Thymus (tissue), 11 donors: ENCODE measurements at regions not wholly inside any gene's neighbourhood (a gene's known extent, or its start where the extent isn't known, plus 50 kb on each side); places are given as distances from the start of the nearest gene placed in this dataset.

Experiments
- DNase-seq, 9 donors: peaks; one replicate each; pipeline ENCODE4 v3.0.0-alpha.2; 2013; ENCODE audit warnings: low spot score in 9 of 9, low read depth in 6 of 9, missing footprints in 1 of 9
- H3K27ac ChIP-seq, 2 donors: one replicate each; pipeline ENCODE4 v1.5.1; 2013; ENCODE audit warnings: control low read depth in 1 of 2, low read depth in 1 of 2, low read length in 1 of 2, mild to moderate bottlenecking in 1 of 2, moderate library complexity in 1 of 2
- H3K27me3 ChIP-seq, 2 donors: one replicate each; pipeline ENCODE4 v1.5.1; 2013; ENCODE audit warnings: low read length in 1 of 2; ENCODE audit not compliant: control insufficient read depth in 2 of 2, insufficient read depth in 1 of 2
- H3K36me3 ChIP-seq, 2 donors: one replicate each; pipeline ENCODE4 v1.5.1; 2013; ENCODE audit warnings: low read length in 1 of 2, mild to moderate bottlenecking in 1 of 2, moderate library complexity in 1 of 2; ENCODE audit not compliant: control insufficient read depth in 2 of 2, insufficient read depth in 2 of 2
- H3K4me1 ChIP-seq, 2 donors: one replicate each; pipeline ENCODE4 v1.5.1; 2013; ENCODE audit warnings: low read length in 2 of 2; ENCODE audit not compliant: control insufficient read depth in 2 of 2, insufficient read depth in 2 of 2
- H3K4me3 ChIP-seq, 2 donors: one replicate each; pipeline ENCODE4 v1.5.1; 2013; ENCODE audit warnings: low read length in 2 of 2, control low read depth in 1 of 2, mild to moderate bottlenecking in 1 of 2
- H3K9me3 ChIP-seq, 2 donors: one replicate each; pipeline ENCODE4 v1.5.1; 2013; ENCODE audit warnings: low read length in 1 of 2, mild to moderate bottlenecking in 1 of 2; ENCODE audit not compliant: control insufficient read depth in 2 of 2, insufficient read depth in 1 of 2
- WGBS: extraction: QIAGEN DNeasy Blood & Tissue Kit; methylation state at CpG from one replicate; pipeline ENCODE4 v1.1.7; 2013; 5-methylcytosine and 5-hydroxymethylcytosine counted together
- donor health status: healthy.

DNA sequence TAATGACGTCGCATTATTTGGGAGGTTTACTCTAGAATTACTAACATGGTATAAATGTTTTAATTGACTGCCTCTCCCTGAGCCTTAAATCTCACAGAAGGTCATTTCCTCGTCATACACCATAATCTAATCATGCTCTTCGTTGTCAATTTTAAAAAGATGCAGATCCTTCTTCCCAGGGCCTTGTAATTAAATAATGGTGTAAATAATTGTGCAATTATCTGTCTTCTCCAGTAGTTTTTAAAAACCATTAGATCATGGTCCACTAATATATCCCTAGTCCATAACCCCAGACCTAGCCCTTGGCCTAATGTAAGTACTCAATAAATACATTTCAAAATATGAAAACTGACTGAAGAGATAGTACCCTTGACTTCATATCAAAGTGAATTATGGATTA lies 181.5 kb upstream of the GNAI1 start:
- WGBS: 82% methylated on average over 4 of the region's 4 CpGs
- Histone ChIP-seq H3K27me3 (no peaks in the 10 kb centered on the region), H3K4me1 (no peaks in the 10 kb centered on the region), H3K36me3 (no peaks in the 10 kb centered on the region), H3K27ac (no peak overlapping the region), H3K9me3 (no peaks in the 10 kb centered on the region), H3K4me3 (no peak overlapping the region)
- DNase-seq: no peak

DNA sequence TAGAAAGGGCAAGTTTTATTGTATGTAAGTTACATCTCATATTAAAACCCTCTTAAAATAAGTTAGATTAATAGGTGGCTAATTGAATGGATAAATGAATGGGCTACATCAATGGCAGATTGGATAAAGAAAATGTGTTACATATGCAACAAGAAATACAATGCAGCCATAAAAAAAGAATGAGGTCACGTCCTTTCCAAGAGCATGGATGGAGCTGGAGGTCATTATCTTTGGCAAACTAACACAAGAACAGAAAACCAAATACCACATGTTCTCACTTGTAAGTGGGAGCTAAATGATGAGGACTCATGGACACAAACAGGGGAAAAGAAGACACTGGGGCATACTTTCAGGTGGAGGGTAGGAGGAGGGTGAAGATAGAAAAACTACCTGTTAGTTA lies 182.2 kb upstream of the GNAI1 start:
- Histone ChIP-seq H3K4me1 (no peaks in the 10 kb centered on the region), H3K4me3 (no peak overlapping the region), H3K9me3 (no peaks in the 10 kb centered on the region), H3K27ac (no peak overlapping the region), H3K27me3 (no peaks in the 10 kb centered on the region), H3K36me3 (no peaks in the 10 kb centered on the region)
- no peak for DNase-seq
- WGBS: 94% methylated on average over 1 of the region's 1 CpG

GRCh38 chr7:79951415-79951814 lies 183.2 kb upstream of the GNAI1 start:
- Histone ChIP-seq H3K4me3 (no peak overlapping the region), H3K27me3 (no peaks in the 10 kb centered on the region), H3K27ac (no peak overlapping the region), H3K4me1 (no peaks in the 10 kb centered on the region), H3K36me3 (no peaks in the 10 kb centered on the region), H3K9me3 (peaks cover 0 to 5% of the 10 kb centered on the region in 2 donors)
- WGBS: 97% methylated on average over 2 of the region's 2 CpGs
- no peak for DNase-seq

DNA sequence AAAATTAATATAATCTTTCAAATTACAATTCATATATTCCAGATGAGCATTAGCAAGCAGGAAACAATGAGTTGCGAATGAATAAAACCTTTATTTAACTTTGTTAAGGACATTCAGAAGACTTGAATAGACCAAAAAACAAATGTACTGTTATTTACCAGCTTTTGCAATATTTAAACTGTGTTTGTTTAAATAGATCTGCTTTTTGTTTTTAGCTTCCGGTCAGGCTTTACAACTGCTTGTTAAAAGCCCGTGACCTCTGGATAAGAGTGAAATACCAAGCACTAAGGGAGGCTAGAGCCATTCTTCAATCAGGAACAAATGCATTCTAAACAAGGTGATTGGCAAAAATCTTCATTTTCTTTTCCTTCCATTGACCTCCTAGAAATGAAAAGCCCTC lies 184.9 kb upstream of the GNAI1 start:
- Histone ChIP-seq H3K27me3 (no peaks in the 10 kb centered on the region), H3K4me3 (no peak overlapping the region), H3K27ac (no peak overlapping the region), H3K4me1 (no peaks in the 10 kb centered on the region), H3K9me3 (peaks cover 0 to 8% of the 10 kb centered on the region in 2 donors), H3K36me3 (no peaks in the 10 kb centered on the region)
- no peak for DNase-seq
- WGBS: 97% methylated on average over 3 of the region's 3 CpGs

- H3K4me1 ChIP-seq: no peaks in the 10 kb centered on the region
- no peak for DNase-seq
- WGBS: 93% methylated on average over 3 of the region's 3 CpGs
Observed at GRCh38 chr7:79936281-79936983, 198.2 kb upstream of the GNAI1 start.

GRCh38 chr7:79934727-79935126 lies 199.9 kb upstream of the GNAI1 start:
- 92% methylated on average over 9 of the region's 9 CpGs for WGBS
- no peak overlapping the region for H3K4me3 ChIP-seq
- no peak for DNase-seq
- H3K4me1 ChIP-seq: no peaks in the 10 kb centered on the region
- no peaks in the 10 kb centered on the region for H3K27me3 ChIP-seq
- H3K9me3 ChIP-seq: peaks cover 0 to 5% of the 10 kb centered on the region in 2 donors
- H3K36me3 ChIP-seq: no peaks in the 10 kb centered on the region
- H3K27ac ChIP-seq: no peak overlapping the region

More at GRCh38 chr7:79936281-79936983, 198.2 kb upstream of the GNAI1 start:
- Histone ChIP-seq H3K9me3 (peaks cover 0 to 5% of the 10 kb centered on the region in 2 donors), H3K27me3 (no peaks in the 10 kb centered on the region), H3K4me3 (no peak overlapping the region), H3K36me3 (no peaks in the 10 kb centered on the region), H3K27ac (no peak overlapping the region)

DNA sequence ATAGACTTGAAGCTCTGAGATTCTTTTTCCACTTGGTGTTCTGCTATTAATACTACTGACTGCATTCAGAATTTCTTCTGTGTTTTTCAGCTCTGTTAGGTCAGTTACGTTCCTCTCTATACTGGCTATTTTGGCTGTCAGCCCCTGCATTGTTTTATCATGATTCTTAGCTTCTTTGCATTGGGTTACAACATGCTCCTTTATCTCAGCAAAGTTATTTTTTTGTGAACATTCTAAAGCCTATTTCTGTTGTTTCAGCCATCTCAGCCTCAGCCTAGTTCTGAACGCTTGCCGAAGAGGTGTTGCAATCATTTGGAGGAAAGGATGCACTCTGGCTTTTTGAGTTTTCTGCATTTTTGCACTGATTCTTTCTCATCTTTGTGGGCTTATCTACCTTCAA lies 201.5 kb upstream of the GNAI1 start:
- H3K9me3 ChIP-seq: peaks cover 0 to 5% of the 10 kb centered on the region in 2 donors
- H3K27me3 ChIP-seq: no peaks in the 10 kb centered on the region
- H3K4me3 ChIP-seq: no peak overlapping the region
- no peak overlapping the region for H3K27ac ChIP-seq
- no peaks in the 10 kb centered on the region for H3K36me3 ChIP-seq
- WGBS: 90% methylated on average over 3 of the region's 3 CpGs
- no peaks in the 10 kb centered on the region for H3K4me1 ChIP-seq
- no peak for DNase-seq

GRCh38 chr7:79930604-79931003 lies 204.0 kb upstream of the GNAI1 start:
- Histone ChIP-seq H3K4me3 (no peak overlapping the region), H3K27me3 (no peaks in the 10 kb centered on the region), H3K4me1 (no peaks in the 10 kb centered on the region), H3K9me3 (peaks cover 0 to 5% of the 10 kb centered on the region in 2 donors), H3K27ac (no peak overlapping the region), H3K36me3 (no peaks in the 10 kb centered on the region)
- WGBS: 97% methylated on average over 2 of the region's 2 CpGs
- DNase-seq: no peak

DNA sequence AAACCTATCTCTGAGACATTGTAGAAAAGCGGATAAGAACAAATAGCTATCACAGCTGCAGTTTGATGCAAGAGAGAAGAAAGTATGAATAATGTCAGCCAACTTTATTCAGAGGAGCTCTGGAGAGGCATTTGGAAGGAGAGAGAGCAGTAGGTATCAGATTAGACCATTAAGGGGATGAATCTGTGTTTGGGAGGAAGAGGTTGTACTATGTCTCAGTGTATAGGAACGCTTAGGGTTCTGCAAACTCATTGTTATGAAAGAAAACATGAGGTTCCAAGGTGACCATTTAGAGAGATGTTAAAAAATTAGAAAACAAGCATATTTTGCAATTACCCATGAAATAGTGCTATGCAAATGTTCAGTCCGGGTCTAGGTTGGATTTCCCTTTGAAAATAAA lies 207.5 kb upstream of the GNAI1 start:
- Histone ChIP-seq H3K27ac (no peak overlapping the region), H3K4me1 (no peaks in the 10 kb centered on the region), H3K36me3 (no peaks in the 10 kb centered on the region), H3K27me3 (no peaks in the 10 kb centered on the region), H3K4me3 (no peak overlapping the region), H3K9me3 (peaks cover 0 to 9% of the 10 kb centered on the region in 2 donors)
- DNase-seq: no peak
- 85% methylated on average over 3 of the region's 3 CpGs for WGBS
